GM19193 (cell line): ENCODE measurements at regions not wholly inside any gene's neighbourhood (a gene's known extent, or its start where the extent isn't known, plus 50 kb on each side); places are given as distances from the start of the nearest gene placed in this dataset.

Experiments
- POLR2A ChIP-seq: IDR thresholded peaks from 4 replicates; pipeline ENCODE4 v1.6.1; 2011; ENCODE audit not compliant: insufficient read depth, insufficient read length; ENCODE audit errors: extremely low read depth

DNA sequence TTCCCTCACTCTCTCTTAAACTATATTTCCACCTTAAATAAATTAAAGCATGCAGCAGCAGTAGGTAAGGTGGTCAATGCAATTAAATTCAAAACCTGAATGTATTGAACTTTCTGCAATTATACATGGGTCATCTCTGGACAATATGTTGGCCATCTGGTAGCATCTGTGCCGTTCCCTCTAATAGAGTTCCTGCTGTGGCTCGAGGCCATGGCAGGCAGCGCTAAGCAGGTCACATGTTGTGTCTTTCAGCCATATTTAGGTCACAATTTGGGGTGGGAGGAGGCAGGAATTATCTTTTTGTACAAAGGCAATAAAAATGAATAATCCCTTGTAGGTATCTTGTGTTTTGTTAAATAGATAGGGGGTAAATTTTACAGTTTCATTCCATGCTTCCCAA is 676.2 kb downstream of the ZEB2 start:
- no peak for TF ChIP-seq POLR2A

DNA sequence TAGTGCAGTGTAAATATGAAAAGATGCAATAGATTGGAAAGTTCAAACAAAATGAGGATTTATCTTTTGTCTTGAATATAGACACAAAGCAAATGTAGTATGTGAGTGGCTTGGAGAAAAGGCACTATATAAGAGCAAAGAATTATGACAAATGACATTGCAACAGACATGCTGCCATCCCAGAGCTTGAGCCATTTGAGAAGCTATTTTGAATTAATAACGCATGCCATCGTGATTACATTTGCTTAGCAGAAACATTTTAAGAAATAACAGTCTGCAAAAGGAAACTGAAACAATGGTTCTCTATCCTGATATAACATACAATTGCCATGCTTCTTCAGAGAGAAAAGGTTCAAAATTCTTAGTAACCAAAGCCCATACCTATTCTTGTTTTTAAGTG is 677.1 kb downstream of the ZEB2 start:
- TF ChIP-seq POLR2A = no peak

DNA sequence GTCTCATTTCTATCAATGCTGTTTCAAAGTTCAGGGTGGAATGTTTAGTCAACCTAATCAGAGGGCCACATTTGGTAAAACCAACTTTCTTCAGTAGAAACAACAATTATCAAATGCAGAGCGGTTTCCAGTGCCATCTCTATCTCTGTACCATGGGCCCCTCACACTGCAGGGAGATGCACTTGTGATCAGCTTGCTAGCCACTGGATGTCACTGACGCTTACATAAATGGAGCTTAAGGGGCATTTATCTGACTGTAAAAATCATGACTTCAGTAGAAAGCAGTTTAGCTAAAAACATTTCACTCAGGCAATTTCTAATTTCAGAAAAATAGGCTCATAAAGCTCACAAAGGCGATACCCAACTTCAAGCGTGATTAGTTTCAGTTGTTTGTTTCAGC is 678.0 kb downstream of the ZEB2 start:
- TF ChIP-seq POLR2A = no peak

DNA sequence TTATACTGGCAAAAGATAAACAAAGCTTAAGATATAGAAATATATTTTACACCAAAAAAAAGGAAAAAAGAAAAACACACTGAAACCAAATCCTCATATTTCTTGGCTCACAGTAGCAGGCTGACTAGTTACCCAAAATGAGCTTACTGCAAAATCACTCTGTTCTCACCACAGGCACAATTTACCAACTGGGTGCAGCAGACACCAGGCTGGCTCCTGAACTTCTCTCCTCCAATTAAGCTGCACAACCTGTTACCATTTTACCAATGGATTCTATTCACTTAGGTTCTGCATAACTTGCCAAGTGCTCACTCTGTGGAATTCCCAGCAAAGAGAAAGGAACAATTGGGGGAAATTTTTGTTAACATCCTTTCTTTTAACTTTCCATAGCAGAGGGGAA is 679.3 kb downstream of the ZEB2 start:
- no peak for TF ChIP-seq POLR2A

DNA sequence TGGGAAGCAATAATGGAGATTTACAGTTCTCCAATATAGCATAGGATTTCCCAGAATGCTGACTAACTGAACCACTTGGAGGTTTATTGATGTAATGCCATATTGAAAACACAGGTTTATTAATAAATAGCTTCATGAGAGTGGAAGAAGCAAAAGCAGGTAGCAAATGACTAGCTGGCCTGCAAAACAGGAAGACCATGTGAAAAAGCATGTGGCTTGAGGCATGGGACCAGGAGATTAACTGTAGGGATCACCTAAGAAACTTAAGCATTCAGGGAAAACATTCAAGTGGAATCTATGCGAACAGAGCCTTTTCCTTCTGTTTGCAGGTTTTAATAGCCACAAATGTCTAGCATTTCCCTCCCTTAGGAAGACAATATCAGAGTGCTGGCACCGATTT is 679.7 kb downstream of the ZEB2 start:
- TF ChIP-seq POLR2A = no peak

DNA sequence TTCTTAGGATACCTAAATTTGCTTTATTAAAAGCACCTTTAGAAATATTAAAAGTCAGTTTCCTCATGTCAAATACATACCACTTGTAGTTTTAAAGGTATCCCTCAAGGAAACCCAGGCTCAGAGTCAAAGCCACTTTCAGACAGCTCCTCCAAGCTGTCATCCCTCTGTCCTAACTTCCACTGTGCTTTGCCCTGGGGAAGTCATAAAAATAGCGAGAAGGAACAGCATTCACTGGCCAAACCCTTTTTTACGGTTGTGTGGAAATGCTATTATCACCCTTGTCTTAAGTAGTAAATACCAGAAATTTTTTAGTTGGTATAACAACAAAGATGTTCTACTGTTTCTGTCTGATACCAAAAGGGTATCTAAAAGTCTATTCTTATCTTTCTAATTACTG is 680.5 kb downstream of the ZEB2 start:
- TF ChIP-seq POLR2A = no peak

DNA sequence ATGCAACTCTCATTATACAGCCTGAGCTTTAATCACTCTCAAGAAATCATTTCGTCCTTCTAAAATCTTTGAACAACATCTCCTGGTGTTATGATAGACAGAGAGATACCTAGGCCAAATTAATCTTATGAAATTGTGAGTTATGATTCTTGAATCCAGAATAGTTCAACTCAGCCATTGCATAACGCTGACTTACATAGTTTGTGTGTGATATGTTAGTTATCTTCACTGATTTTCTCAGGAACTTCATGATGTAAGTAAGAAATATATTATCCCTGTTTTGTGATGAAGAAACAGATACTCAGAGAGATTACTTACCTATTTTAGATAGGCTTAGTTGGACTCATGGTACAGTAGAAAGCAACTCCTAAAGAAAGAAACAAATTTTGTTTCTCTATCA is 684.4 kb downstream of the ZEB2 start:
- no peak for TF ChIP-seq POLR2A

DNA sequence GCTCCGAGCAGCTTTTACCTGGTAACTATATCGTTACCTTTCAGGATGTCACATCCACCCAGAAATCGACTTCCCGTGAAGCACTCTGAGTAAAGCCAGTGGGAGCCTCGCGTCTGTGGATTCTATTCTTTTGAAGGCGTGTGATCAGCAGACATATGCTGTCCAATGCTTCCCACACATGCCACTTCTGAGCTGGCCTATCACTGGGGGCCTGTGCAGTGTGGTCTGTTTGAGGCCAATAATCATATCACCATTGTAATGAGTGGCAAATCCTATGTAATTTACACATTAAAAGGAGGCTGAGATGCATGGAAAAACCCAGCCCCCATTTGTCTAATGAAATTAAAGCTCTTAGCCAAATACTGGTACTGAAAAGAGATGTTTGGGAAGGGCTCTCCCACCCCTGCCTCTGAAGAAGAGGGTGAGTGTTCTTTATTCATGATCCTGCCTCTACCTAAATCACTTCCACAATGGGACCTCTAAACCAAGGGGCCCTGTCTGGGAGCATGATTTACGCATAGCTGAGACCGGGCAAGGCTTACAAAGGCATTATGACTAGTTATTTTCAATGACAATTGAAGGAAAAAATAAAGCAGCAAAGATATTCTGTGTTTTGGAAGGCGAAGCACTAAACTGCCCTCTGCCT is 686.8 kb downstream of the ZEB2 start:
- TF ChIP-seq POLR2A = no peak

DNA sequence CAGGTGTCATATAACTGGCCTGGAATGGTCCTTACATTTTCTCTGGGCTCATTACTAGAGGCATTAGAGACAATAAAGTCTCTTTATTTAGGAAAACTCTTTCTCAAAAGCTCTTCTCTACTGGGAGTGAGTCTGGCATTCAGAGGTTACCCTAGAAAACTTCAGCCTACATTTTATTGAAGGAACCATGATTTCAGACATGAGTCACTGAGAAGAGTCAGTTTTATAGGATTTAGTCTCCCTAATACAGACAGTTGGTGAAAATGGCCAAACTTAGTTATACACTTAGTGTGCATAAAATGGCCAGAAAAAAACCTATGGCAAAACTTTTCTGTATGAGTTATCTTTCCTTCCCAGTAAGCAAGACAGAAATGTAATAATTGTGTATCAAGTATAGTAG is 689.4 kb downstream of the ZEB2 start:
- TF ChIP-seq POLR2A = no peak

DNA sequence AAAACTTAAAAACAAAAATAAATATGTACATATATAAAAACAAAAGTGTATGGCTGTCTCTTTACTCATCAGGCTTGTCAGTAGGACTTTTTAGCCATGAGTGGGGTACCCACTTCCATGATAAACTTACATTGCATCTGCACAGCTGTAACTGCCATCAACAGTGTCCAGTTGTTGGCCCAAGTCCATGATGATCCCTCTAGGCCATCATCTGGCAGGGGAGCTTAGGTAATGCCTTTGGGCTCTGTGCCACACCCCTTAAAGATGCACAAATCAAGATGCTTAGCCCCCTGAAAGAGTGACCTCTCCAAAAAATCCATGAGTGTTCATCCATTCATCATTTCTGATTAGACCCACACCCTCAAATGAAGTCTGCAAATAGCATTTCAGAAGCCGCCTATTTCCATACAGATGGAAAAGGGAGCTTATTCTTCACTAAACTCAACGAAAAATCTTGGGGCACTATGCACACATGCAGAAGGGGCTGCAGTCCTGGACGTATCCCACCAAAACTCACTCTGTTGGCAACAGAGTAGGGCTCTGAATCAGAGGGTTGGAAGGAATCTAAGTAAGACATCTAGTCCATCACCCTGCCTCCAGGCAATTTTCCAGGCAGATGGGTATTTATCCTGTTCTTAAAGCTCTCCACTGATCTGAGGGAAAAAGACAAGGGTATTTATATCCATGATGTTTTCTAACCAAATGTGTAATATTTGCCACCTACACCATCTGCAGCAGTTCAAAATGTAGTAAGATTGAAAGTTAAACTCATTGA is 691.0 kb downstream of the ZEB2 start:
- no peak for TF ChIP-seq POLR2A

DNA sequence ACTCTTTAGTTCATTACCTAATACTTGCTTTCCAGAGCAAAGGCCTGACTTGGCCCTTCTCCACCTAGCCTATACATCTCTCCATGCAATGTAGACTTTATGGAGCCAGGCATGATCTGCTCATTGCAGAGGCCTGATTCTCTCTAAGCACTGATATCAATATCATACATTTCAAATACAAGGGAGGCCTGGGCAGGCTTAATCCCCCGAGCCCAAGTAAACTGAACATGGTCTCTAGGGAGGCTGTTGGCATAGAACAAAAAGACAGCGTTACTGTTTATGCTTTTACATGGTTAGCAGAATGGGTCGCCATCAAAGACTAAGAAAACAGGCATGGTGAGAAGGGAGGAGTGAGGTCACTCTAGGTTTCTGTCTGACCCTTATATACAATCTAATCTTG is 695.1 kb downstream of the ZEB2 start:
- no peak for TF ChIP-seq POLR2A

DNA sequence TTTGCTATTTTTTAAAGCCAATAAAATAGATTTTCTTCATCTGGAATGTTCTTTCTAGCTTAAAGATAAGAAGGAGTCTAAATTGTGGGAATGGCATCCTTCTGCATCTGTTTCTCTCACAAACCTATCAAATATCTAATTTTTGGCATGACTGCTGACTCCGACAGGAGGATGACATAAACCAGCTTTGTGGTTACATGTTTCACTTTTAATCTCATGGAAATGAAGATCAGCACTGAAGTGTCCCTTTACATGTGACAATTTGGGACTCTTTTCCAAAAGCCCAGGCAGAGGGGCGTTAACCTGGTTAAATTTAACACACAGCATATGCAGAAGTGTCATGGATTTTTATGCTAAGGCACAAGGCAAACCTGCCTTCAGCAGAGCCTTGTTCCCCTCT is 694.7 kb downstream of the ARHGAP15 start:
- no peak for TF ChIP-seq POLR2A

DNA sequence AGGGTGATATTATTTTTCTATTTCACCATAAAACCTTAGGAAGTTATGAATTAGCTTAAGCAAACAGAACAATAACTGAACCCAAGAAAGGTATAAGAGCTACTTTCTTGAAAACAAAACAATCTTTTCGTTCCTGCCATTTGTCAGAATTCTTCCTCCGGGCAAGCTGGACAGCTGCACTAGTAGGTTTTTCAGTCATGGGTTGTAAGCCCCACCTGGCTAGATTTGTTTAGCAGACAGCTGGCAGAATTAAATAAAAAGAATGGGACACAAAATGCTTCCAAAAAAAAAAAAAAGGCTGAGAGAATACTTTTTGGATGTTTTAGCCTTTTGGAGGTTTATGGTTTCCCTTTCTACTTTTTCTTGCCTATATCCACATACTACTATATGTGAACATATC is 694.1 kb downstream of the ARHGAP15 start:
- TF ChIP-seq POLR2A = no peak

DNA sequence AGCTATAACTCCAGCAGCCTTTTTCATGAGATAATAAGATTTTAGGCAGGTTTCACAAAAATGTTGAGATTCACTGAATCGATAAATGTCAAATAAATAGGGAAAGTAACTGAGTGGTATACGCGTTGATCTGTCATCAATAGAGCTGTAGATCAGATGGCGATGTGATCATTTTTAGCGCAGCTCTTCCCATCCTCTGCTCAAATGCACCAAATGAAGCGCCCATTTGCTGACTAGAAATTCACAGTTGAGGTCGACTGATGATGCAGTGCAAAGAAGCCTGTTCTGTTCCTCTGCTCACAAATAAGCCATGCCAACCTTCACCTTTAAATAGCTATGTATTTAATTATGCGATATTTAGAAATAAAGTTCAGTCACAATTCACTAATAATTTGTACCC is 693.5 kb downstream of the ARHGAP15 start:
- TF ChIP-seq POLR2A = no peak

DNA sequence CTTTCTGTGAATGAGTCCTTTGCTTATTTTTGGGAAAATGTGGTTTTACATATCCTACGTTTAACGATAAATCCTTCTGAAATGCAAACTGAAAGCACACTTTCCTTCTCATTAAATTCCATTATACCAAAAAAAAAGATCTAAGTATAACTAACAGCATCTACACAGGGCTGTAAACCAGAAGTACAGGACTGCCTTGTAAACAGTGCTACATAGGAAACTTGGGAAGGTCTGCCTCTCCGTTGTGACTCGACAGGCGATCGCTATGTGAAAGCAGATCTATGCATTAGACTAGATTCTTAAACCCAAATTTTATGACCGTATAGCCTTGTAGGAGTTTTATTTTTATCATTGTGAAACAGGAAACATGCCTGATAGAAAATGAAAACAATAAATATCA is 690.5 kb downstream of the ARHGAP15 start:
- TF ChIP-seq POLR2A = no peak

DNA sequence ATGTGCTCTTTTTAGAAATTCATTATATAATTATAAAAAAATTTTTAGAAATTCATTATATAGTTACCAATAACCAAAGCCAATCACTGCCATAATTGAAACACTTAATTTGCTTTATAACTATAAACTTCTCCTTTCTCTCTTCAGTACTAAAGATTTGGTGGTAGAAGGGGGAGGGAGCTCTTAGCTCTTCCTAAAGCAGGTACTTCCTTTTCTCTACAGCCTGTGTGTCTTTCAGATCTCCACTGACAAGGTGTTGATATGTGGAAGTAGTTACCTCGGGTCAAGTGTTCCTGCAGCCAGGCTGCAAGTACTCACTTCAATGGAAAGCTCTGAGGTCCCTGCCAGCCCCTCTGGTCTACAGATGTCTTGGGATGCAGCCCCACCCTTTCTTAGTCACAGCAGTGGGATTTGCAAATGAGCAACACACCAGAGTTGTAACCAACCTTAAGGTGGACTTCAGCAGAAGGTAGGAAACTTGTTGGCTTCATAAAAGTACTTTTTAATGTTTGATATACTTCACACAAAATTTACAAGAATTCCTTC is 690.0 kb downstream of the ARHGAP15 start:
- no peak for TF ChIP-seq POLR2A
